ENCODE measurements at regions not wholly inside any gene's neighbourhood (a gene's known extent, or its start where the extent isn't known, plus 50 kb on each side); places are given as distances from the start of the nearest gene placed in this dataset.
"Not testable (repeated sequence)": the region's sequence is repeated elsewhere in the genome, so short reads cannot be mapped to it uniquely, and the experiment has no call there.

- Histone ChIP-seq H3K27me3 (no peaks in the 10 kb centered on the region), H3K4me3 (no peak overlapping the region), H3K27ac (no peak overlapping the region), H3K36me3 (no peaks in the 10 kb centered on the region), H3K9me3 (no peaks in the 10 kb centered on the region), H3K4me1 (no peaks in the 10 kb centered on the region)
- FAIRE-seq (no peak), ATAC-seq (no peak), DNase-seq (no peak)
- 80 to 81% methylated on average over 2 of the region's 2 CpGs for WGBS, 2 donors
- TF ChIP-seq CTCF (IDR thresholded peaks at IDR 0.05): no peak
- intact Hi-C loops (cut with DNase I): no loop called here
Observed at GRCh38 chr3:144894576-144894975, 923.0 kb downstream of the DIPK2A start.

- no peaks in the 10 kb centered on the region for H3K27me3 ChIP-seq
- intact Hi-C loops (cut with DNase I): no loop called here
- no peak overlapping the region for H3K4me3 ChIP-seq
- no peaks in the 10 kb centered on the region for H3K9me3 ChIP-seq
- no peak for TF ChIP-seq CTCF (IDR thresholded peaks at IDR 0.05)
- no peaks in the 10 kb centered on the region for H3K36me3 ChIP-seq
- H3K27ac ChIP-seq: no peak overlapping the region
- FAIRE-seq: no peak
- ATAC-seq: no peak
- no peaks in the 10 kb centered on the region for H3K4me1 ChIP-seq
- no peak for DNase-seq
Observed at GRCh38 chr3:144900366-144900765, 928.7 kb downstream of the DIPK2A start.

GRCh38 chr3:144907581-144907980, 936.0 kb downstream of the DIPK2A start:
- H3K4me3 ChIP-seq; H3K27ac ChIP-seq; ATAC-seq; intact Hi-C loops (cut with DNase I); H3K9me3 ChIP-seq; H3K36me3 ChIP-seq; H3K4me1 ChIP-seq; DNase-seq; FAIRE-seq; H3K27me3 ChIP-seq: not testable (repeated sequence)
- 17 to 20% methylated on average over 3 of the region's 3 CpGs for WGBS, 2 donors

GRCh38 chr3:144912968-144913367, 941.3 kb downstream of the DIPK2A start:
- H3K36me3 ChIP-seq: no peaks in the 10 kb centered on the region
- H3K27me3 ChIP-seq: no peaks in the 10 kb centered on the region
- no peak for TF ChIP-seq CTCF (IDR thresholded peaks at IDR 0.05)
- WGBS, 2 donors: 78 to 89% methylated on average over 7 of the region's 7 CpGs
- no peak for ATAC-seq
- no peak overlapping the region for H3K4me3 ChIP-seq
- H3K27ac ChIP-seq: no peak overlapping the region
- no peaks in the 10 kb centered on the region for H3K4me1 ChIP-seq
- no peaks in the 10 kb centered on the region for H3K9me3 ChIP-seq
- intact Hi-C loops (cut with DNase I): no loop called here
- no peak for FAIRE-seq
- no peak for DNase-seq

GRCh38 chr3:144915202-144915601, 943.6 kb downstream of the DIPK2A start:
- no peaks in the 10 kb centered on the region for H3K36me3 ChIP-seq
- 42 to 46% methylated on average over 5 of the region's 5 CpGs for WGBS, 2 donors
- no peaks in the 10 kb centered on the region for H3K4me1 ChIP-seq
- no peaks in the 10 kb centered on the region for H3K27me3 ChIP-seq
- DNase-seq: no peak
- intact Hi-C loops (cut with DNase I): no loop called here
- H3K9me3 ChIP-seq: no peaks in the 10 kb centered on the region
- ATAC-seq: no peak
- no peak overlapping the region for H3K4me3 ChIP-seq
- no peak for FAIRE-seq
- TF ChIP-seq CTCF (IDR thresholded peaks at IDR 0.05): no peak
- H3K27ac ChIP-seq: no peak overlapping the region

GRCh38 chr3:144921710-144922109, 950.1 kb downstream of the DIPK2A start:
- WGBS, 2 donors: 85 to 91% methylated on average over 4 of the region's 4 CpGs
- intact Hi-C loops (cut with DNase I): no loop called here
- ATAC-seq: no peak
- no peak for TF ChIP-seq CTCF (IDR thresholded peaks at IDR 0.05)
- Histone ChIP-seq H3K36me3 (no peaks in the 10 kb centered on the region), H3K27ac (no peak overlapping the region), H3K27me3 (no peaks in the 10 kb centered on the region), H3K4me3 (no peak overlapping the region), H3K9me3 (no peaks in the 10 kb centered on the region), H3K4me1 (peaks cover 0 to 6% (median 0%) of the 10 kb centered on the region in 3 donors)
- no peak for FAIRE-seq
- DNase-seq: no peak
